SJCRH30 (cell line): ENCODE measurements at regions not wholly inside any gene's neighbourhood (a gene's known extent, or its start where the extent isn't known, plus 50 kb on each side); places are given as distances from the start of the nearest gene placed in this dataset.

Experiments used
- DNase-seq, 2 experiments: peaks; one replicate each; pipeline ENCODE4 v3.0.0-alpha.2; 2015 to 2020
- H3K27ac ChIP-seq: fragments of 250-450 bp; sonication (Bioruptor Pico); 2 replicates; pipeline ENCODE4 v1.5.1; 2020; ENCODE audit warnings: mild to moderate bottlenecking, moderate library complexity
- H3K27me3 ChIP-seq: fragments of 250-450 bp; sonication (Bioruptor Pico); 2 replicates; pipeline ENCODE4 v1.5.1; 2020; ENCODE audit warnings: mild to moderate bottlenecking, moderate library complexity
- H3K36me3 ChIP-seq: fragments of 250-450 bp; sonication (Bioruptor Pico); 2 replicates; pipeline ENCODE4 v1.5.1; 2020; ENCODE audit warnings: mild to moderate bottlenecking, moderate library complexity
- H3K4me1 ChIP-seq: fragments of 250-450 bp; sonication (Bioruptor Pico); 2 replicates; pipeline ENCODE4 v1.5.1; 2020; ENCODE audit warnings: mild to moderate bottlenecking, moderate library complexity
- H3K4me3 ChIP-seq: fragments of 250-450 bp; sonication (Bioruptor Pico); 2 replicates; pipeline ENCODE4 v1.5.1; 2020; ENCODE audit warnings: mild to moderate bottlenecking, moderate library complexity
- H3K9me3 ChIP-seq: fragments of 250-450 bp; sonication (Bioruptor Pico); replicated peaks from 2 replicates; pipeline ENCODE4 v1.5.1; 2020; ENCODE audit warnings: mild to moderate bottlenecking, moderate library complexity

DNA sequence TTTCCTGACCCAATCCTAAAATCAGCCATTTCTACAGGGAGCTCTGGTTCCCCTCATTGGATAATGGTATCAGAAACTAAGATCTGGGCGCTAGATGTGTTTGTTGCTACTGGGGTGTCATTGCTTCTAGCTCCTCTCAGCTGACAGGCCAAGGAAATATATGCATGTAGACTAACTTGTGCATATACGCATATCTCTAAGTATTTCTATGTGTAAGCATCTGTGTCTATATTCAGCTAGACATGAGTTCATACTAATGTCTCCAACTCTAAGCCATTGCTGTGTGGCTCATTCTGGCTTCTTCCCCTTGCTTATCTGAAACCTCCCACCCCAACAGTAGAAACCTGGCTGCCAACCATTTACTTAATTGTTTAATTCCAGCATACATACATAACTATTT, 130.3 kb upstream of the MAGI3 start:
- DNase-seq, result no peak
- no peak overlapping the region for H3K27ac ChIP-seq
- H3K27me3 ChIP-seq, result peaks cover 3% of the 10 kb centered on the region; the same call in 1 of the 2 replicates
- no peak overlapping the region for H3K4me3 ChIP-seq
- H3K9me3 ChIP-seq, result no peaks in the 10 kb centered on the region
- H3K4me1 ChIP-seq, result no peaks in the 10 kb centered on the region
- no peaks in the 10 kb centered on the region for H3K36me3 ChIP-seq

DNA sequence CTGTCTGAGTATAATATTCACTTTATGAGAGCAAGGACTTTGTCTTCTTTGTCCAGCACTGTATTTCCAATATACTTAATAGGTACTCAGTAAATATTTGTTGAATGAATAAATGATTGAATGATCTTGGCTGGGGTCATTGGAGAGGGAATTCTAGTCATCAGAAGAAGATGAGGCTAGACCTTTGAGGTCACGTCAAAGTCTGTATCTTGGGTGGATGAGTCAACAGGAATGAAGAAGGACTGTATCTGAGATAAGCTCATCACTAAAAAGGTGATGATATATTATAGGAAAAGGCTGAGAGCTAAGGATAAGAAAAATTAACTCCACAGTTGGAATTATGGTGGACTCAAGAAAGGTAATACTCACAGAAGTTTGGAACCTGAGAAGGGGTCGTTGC, 125.1 kb upstream of the MAGI3 start:
- no peaks in the 10 kb centered on the region for H3K27me3 ChIP-seq
- no peak overlapping the region for H3K27ac ChIP-seq
- no peak overlapping the region for H3K4me3 ChIP-seq
- no peaks in the 10 kb centered on the region for H3K36me3 ChIP-seq
- no peak for DNase-seq
- H3K4me1 ChIP-seq, result no peaks in the 10 kb centered on the region
- H3K9me3 ChIP-seq, result no peaks in the 10 kb centered on the region

DNA sequence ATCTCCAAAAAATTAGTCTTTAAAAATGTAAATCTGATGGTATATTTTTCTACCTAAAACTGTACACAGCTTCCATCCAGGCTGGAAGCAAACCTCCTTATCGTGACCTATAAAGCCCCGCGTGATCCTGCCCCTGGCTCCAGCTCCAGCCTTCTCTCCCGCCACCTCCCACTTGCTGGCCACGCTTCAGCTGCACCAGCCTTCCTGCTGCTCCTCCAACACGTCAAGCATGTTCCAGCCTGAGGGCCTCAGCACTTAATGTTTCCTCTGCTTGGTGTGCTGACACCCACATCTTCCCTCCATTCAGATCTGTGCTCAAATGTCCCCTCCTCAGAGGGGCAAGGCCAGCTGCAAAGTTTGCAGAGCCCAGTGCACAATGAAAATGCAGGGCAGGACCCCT, 123.5 kb upstream of the MAGI3 start:
- Histone ChIP-seq H3K4me1 (no peaks in the 10 kb centered on the region), H3K4me3 (no peak overlapping the region), H3K27ac (no peak overlapping the region), H3K36me3 (no peaks in the 10 kb centered on the region), H3K27me3 (no peaks in the 10 kb centered on the region), H3K9me3 (no peaks in the 10 kb centered on the region)
- no peak for DNase-seq

DNA sequence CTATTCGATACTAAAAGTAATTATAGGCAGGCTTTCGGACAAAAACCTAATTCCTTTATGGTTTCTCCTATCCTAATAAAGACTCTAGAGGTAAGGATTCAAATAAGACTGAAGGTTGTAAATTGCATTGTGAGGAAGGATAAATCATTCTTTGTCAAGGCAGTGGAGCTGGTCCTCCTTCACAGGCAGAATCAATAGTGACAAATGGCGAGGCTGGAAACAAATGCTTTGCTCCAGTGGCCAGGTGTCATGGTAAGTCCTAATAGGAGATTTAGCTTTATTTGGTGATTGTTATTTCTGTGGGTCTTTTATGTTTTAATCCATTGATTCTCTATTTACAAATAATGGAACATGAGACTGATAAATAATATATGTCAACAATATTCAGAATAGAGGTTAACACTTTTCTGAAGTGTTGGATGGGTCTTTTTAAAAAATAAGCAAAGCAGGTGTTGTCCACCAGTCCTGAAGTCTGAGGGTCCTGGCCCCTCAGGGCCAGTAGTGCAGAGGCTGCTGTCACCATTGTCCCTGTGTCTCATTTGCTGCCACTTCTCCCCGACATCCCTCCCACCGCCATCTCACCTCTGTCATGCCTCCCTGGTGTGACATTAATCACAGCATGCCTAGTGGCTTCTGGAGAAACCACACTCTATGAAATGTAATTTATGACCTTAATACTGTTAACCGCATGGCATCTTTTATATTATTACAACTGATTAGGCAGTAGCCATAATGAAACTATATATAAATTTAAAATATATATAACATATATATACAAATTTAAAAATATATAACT, 120.9 kb upstream of the MAGI3 start:
- Histone ChIP-seq H3K4me3 (no peak overlapping the region), H3K9me3 (no peaks in the 10 kb centered on the region), H3K27me3 (no peaks in the 10 kb centered on the region), H3K27ac (no peak overlapping the region), H3K36me3 (no peaks in the 10 kb centered on the region), H3K4me1 (no peaks in the 10 kb centered on the region)
- no peak for DNase-seq

DNA sequence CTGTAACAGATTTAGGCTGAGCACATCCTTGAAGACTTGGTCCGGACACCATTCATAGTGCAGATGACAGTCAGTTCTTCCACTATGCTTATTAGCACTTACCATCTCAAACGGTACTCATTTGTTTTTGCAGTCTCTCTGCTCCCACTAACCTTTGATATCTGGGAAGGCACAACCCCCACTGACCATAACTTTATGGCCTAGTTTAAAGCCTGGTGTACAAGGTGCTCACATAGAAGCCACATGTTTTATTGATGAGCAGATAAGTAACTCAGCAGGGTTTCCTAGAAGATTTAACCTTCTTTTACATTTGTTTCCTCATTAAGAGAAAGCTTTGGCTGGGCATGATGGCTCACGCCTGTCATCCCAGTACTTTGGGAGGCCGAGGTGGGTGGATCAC, 119.3 kb upstream of the MAGI3 start:
- H3K27ac ChIP-seq, result no peak overlapping the region
- no peaks in the 10 kb centered on the region for H3K27me3 ChIP-seq
- H3K4me1 ChIP-seq, result no peaks in the 10 kb centered on the region
- no peak overlapping the region for H3K4me3 ChIP-seq
- no peak for DNase-seq
- no peaks in the 10 kb centered on the region for H3K9me3 ChIP-seq
- no peaks in the 10 kb centered on the region for H3K36me3 ChIP-seq

DNA sequence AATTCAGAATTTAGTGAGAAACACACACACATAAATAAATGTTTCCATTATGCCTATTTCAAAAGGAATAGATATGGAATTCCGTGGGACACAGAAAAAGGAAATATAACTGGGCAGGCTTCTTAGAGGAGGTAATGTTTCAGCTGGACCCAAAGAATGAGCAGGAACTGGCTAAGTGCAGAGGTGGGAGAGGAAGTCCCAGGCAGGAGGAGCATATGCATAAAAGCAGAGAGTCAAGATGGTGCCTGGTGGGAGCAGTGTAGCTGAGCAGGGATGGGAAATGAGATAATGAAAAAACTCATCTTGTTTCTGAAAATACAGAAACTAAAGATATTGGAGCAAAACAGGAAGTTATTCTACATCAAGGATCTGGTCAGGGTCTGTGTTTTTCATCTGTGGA, 115.2 kb upstream of the MAGI3 start:
- no peaks in the 10 kb centered on the region for H3K4me1 ChIP-seq
- no peaks in the 10 kb centered on the region for H3K27me3 ChIP-seq
- no peak overlapping the region for H3K4me3 ChIP-seq
- H3K27ac ChIP-seq, result no peak overlapping the region
- DNase-seq, result no peak
- H3K36me3 ChIP-seq, result no peaks in the 10 kb centered on the region
- H3K9me3 ChIP-seq, result no peaks in the 10 kb centered on the region

DNA sequence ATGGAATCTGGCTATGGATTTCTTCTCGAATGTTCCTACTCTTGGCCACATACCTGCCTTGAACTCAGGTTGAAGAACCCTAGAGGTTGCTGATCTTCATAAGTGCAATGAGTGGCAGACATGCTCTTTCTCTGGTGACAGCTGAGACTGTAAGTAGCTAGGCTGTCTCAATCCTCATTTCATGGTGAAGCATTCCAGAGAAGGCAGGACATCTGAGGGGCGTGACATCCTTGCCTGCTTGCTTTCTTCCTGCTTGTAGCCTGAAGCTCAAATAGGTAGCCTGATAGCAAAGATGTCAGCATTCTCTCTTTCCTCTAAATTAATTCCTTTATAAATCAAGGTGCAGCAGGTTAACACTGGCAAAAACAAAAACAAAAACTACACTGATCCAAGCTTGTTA, 114.6 kb upstream of the MAGI3 start:
- no peaks in the 10 kb centered on the region for H3K27me3 ChIP-seq
- no peak overlapping the region for H3K27ac ChIP-seq
- H3K4me3 ChIP-seq, result no peak overlapping the region
- no peaks in the 10 kb centered on the region for H3K36me3 ChIP-seq
- H3K4me1 ChIP-seq, result no peaks in the 10 kb centered on the region
- no peak for DNase-seq
- no peaks in the 10 kb centered on the region for H3K9me3 ChIP-seq

DNA sequence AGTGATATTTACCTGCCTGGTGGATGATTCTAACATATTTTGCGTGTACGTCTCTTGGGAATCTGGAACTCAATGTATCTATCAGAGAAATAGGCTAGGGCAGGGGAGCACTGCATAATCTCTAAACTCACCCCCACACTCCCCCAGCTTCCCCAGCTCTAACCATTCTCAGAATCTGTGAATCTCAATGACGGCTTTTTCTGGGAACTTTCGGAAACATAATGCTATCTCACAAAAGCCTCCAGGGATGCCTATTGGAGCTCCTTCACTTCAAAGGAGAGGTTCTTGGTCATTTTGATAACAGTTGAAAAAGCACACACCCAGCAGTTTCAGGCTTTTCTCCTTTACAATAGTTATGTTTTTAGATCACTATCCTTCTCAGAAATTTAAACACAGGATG, 113.8 kb upstream of the MAGI3 start:
- DNase-seq, result no peak
- no peak overlapping the region for H3K27ac ChIP-seq
- no peaks in the 10 kb centered on the region for H3K27me3 ChIP-seq
- H3K4me1 ChIP-seq, result no peaks in the 10 kb centered on the region
- no peaks in the 10 kb centered on the region for H3K36me3 ChIP-seq
- no peak overlapping the region for H3K4me3 ChIP-seq
- no peaks in the 10 kb centered on the region for H3K9me3 ChIP-seq

DNA sequence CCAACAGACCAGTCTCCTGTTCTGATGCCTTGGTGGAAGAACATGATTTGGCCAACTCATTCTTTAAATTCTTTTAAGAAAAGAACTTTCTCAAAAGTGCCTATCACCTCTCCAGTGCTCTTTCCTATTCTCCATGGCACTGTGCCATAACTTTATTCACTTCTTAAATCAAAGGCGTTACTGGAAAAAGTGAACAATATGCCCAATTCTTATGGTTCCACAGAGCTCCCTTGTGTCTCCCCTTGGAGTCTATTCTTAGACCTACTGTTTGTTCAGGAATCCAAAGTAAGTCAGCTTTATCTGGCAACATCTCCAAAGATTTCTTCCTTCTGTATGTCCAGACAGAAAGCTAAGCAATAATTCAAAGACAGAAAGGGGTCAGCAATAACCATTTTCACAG, 111.9 kb upstream of the MAGI3 start:
- no peaks in the 10 kb centered on the region for H3K27me3 ChIP-seq
- H3K9me3 ChIP-seq, result no peaks in the 10 kb centered on the region; the same call in 1 of the 2 replicates
- no peak for DNase-seq
- H3K27ac ChIP-seq, result no peak overlapping the region
- H3K4me3 ChIP-seq, result no peak overlapping the region
- no peaks in the 10 kb centered on the region for H3K36me3 ChIP-seq
- no peaks in the 10 kb centered on the region for H3K4me1 ChIP-seq

DNA sequence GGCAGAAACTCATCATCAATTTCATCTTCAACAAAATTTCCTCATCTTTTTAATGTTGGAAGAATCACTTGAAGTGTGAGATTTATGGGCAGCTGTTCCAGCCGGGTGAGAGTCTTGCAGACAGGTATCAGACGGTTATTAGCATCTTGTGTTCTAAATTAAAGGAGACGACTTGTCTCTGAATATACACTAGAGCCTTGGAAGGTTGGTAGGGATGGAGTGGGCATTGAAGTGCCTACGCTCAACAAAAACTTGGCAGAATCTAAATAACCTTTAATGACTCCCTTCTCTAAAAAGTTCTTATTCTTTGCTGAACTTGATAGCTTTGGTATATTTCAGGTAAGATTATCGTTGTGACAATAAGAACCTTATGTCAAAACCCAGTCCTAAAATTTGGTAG, 111.5 kb upstream of the MAGI3 start:
- H3K27me3 ChIP-seq, result no peaks in the 10 kb centered on the region
- H3K36me3 ChIP-seq, result no peaks in the 10 kb centered on the region
- no peak overlapping the region for H3K27ac ChIP-seq
- no peaks in the 10 kb centered on the region for H3K4me1 ChIP-seq
- no peak for DNase-seq
- H3K9me3 ChIP-seq, result no peaks in the 10 kb centered on the region; the same call in 1 of the 2 replicates
- no peak overlapping the region for H3K4me3 ChIP-seq

DNA sequence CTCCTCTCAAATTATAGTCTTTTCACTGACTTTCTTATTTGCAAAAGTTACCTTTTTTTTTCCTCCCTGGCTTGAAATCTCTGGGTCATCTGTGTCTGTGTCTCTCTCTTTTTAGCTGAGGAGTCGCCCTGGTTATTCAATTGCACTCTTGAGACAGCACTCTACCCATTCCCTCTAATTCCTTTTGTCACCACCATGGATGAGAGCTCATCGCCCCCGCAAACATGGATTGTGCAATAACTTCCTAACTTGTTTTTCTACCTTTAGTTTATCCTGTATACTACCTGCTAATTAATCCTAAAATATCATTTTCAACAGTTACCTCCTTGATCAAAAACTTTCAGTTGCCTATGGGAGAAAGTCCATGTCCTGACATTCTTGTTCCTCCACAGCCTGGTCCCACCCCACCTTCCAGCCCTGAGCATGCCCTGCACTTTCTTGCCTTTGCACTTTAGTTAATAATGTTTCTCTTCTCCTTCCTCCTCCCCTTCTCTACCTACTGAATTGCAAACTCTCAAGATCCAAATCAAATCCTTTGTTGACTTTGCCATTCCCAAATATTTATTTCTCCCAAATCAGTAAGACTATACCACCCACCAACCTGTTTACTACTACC, 110.4 kb upstream of the MAGI3 start:
- no peaks in the 10 kb centered on the region for H3K27me3 ChIP-seq
- H3K4me1 ChIP-seq, result no peaks in the 10 kb centered on the region
- no peak overlapping the region for H3K27ac ChIP-seq
- no peaks in the 10 kb centered on the region for H3K36me3 ChIP-seq
- H3K4me3 ChIP-seq, result no peak overlapping the region
- no peaks in the 10 kb centered on the region; the same call in 1 of the 2 replicates for H3K9me3 ChIP-seq
- DNase-seq, result no peak

DNA sequence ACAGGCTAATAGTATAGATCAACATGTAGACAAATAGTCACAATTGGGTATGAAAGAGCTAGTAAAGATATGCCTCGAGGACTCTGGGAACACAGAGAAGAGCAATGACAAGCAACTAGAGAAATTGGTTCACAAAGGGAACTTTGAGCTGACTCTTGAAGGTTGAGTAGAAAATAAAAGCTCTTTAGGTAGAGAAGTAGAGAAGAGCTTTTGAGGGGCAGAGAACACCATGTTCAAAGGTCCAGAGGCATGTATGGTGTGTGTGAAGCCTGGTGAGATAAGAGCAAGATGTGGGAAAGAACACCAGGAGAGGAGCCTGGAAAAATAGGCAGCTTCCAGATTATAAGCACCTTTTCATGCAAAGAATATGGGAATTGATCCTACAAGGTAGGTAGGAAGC, 109.7 kb upstream of the MAGI3 start:
- DNase-seq, result no peak
- Histone ChIP-seq H3K9me3 (no peaks in the 10 kb centered on the region; the same call in 1 of the 2 replicates), H3K36me3 (no peaks in the 10 kb centered on the region), H3K4me1 (no peaks in the 10 kb centered on the region), H3K4me3 (no peak overlapping the region), H3K27me3 (no peaks in the 10 kb centered on the region; the same call in 1 of the 2 replicates), H3K27ac (no peak overlapping the region)

DNA sequence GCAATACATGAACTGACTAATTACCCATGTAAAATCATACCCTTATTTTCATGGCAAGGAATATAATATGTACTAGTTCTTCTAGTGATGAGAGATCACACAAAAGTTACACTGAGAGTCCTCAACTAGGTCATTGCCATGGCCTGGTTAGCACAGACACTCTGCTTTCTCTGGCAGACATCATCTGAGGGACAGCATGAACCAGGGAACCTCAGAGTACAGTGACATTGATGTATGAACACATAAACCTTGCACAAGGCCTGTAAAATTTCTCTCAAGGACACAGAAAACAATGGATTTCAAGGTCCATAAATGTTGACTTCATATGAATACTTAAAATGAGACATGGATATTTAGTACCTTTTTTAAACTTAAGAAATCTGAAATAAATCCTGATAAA, 108.8 kb upstream of the MAGI3 start:
- no peak for DNase-seq
- H3K27ac ChIP-seq, result no peak overlapping the region
- no peaks in the 10 kb centered on the region; the same call in 1 of the 2 replicates for H3K9me3 ChIP-seq
- no peaks in the 10 kb centered on the region for H3K4me1 ChIP-seq
- H3K36me3 ChIP-seq, result no peaks in the 10 kb centered on the region
- no peak overlapping the region for H3K4me3 ChIP-seq
- H3K27me3 ChIP-seq, result no peaks in the 10 kb centered on the region; the same call in 1 of the 2 replicates

DNA sequence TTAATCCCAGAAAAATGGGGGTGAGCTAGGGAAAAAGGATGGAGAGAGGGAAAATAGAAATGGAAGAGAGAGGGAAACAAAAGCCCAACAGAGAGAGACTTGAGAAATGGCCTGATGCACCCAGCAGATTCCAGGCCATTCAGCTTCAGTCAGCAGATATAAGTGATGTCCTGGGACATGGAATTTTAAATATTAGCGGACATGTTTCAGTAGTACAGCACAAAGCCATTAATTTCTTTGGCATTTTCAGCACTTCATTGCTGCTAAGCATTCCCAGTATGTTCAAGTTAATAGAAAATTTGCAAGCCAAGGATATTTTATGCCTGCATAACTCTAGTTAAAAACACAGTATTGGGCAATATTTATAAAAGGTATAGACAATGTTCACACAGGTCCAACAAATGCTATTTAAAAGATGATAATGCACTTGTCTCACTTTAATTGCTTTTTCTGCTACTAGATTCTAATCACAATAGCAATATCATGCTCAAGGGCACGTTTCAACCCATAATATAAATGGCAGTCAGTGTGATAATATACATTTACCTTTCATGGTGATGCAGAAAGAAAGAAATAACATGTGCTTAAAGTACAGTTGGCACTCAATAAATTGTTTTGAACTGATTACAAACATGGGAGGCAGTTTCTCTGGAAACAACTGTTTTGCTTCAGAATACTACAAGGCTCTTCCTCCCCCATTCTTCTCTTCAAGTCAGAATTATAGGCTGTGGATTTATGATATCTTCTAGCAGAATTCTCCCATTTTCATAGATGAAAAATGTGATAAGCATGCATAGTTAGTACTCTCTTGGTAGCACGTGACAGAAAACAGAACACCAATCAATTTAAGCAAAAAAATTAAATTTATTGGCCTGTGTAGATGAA, 108.1 kb upstream of the MAGI3 start:
- H3K9me3 ChIP-seq, result no peaks in the 10 kb centered on the region; the same call in 1 of the 2 replicates
- no peaks in the 10 kb centered on the region; the same call in 1 of the 2 replicates for H3K27me3 ChIP-seq
- H3K4me3 ChIP-seq, result no peak overlapping the region
- H3K36me3 ChIP-seq, result no peaks in the 10 kb centered on the region
- H3K27ac ChIP-seq, result no peak overlapping the region
- DNase-seq, result no peak
- no peaks in the 10 kb centered on the region for H3K4me1 ChIP-seq

DNA sequence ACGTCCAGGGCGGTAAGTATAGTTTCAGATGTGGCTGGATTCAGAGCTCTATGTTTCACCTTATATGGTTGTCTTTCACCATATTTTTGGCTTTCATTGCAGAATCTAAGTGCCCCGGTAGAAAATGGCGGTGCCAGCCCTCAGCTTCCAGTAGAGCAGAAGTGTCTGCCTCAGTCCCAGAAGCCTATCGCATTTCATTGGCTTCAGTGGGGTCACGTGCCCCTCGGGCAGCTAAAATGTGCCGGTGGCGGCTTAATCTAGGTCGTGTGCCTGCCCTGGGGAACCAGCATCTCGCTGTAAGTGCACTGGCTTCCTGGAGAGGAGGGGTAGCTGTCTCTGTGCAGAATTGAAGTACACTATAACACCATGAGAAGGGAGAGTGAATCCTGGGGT, 107.4 kb upstream of the MAGI3 start:
- Histone ChIP-seq H3K4me3 (no peak overlapping the region), H3K36me3 (no peaks in the 10 kb centered on the region), H3K4me1 (no peaks in the 10 kb centered on the region), H3K27me3 (no peaks in the 10 kb centered on the region; the same call in 1 of the 2 replicates), H3K27ac (no peak overlapping the region), H3K9me3 (no peaks in the 10 kb centered on the region; the same call in 1 of the 2 replicates)
- DNase-seq, result peak; percentile 31 to 40
